ENCODE measurements at regions not wholly inside any gene's neighbourhood (a gene's known extent, or its start where the extent isn't known, plus 50 kb on each side); places are given as distances from the start of the nearest gene placed in this dataset.

- DNase-seq (ENCODE audit: low read depth, low spot score): no peak
These were observed 150.0 kb upstream of the LRP1B start for GRCh38 chr2:142280831-142281230.

DNA sequence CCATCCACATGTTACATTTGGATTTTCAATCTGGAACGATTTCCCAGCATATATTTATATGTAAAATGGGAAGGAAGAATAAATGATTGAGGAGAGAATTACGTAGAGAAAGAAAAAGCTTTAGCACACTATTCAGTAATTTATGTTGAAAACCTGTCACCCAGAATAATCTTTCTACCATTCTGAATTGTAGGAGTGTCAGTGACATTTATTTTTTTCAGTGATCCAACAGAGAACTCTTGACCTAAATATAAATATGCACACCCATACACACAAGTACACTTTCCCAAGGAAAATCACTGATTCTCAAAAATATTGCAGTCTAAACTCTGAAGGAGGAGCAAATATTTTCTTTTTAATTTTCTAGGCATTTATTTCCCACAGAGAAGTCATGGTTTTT lies 140.2 kb upstream of the LRP1B start:
- DNase-seq (ENCODE audit: low read depth, low spot score): no peak

DNA sequence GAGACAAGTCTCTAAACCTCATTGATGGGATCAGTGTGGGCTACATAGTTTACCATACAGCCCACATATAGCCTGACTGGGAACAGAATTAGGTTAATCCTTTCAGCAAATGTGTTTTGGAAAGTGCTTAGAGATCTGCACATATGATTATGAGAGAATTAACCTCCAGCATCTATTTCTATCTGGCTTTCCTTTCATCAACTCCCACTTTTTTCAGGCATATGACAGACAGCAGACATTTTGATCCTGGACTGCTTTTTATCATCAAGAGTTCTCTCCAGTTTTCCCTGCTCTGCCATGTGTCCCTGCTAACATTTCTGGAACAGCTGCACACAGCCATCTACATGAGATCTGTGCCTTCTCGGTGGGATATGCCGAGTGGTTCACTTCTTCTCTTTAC lies 139.5 kb upstream of the LRP1B start:
- DNase-seq (ENCODE audit: low read depth, low spot score): no peak

- no peak for DNase-seq (ENCODE audit: low read depth, low spot score)
These were observed 128.5 kb upstream of the LRP1B start for GRCh38 chr2:142259356-142259755.

- no peak for DNase-seq (ENCODE audit: low read depth, low spot score)
These were observed 123.2 kb upstream of the LRP1B start for GRCh38 chr2:142254031-142254430.

DNA sequence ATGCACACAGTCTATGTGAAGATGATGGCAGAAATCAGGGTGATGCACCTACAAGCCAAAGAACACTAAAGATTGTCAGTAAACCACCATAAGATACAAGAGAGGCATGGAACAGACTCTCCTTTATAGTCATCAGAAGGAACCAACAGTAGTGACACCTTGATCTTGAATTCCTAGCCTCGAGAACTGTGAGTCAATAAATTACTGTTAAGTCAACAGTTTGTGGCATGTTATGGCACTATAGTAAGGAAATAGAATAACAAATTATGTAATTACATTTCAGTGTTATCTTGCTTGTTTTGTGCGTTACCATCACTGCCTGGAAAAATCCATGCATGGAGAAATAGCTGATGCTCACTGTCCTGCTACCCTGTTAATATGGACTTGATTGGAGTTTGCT lies 110.2 kb upstream of the LRP1B start:
- DNase-seq (ENCODE audit: low read depth, low spot score): no peak

GRCh38 chr2:142236181-142236580 lies 105.4 kb upstream of the LRP1B start:
- DNase-seq (ENCODE audit: low read depth, low spot score): no peak

- DNase-seq (ENCODE audit: low read depth, low spot score): no peak
These were observed 103.9 kb upstream of the LRP1B start for GRCh38 chr2:142234741-142235140.

GRCh38 chr2:142223309-142223708 lies 92.5 kb upstream of the LRP1B start:
- no peak for DNase-seq (ENCODE audit: low read depth, low spot score)

DNA sequence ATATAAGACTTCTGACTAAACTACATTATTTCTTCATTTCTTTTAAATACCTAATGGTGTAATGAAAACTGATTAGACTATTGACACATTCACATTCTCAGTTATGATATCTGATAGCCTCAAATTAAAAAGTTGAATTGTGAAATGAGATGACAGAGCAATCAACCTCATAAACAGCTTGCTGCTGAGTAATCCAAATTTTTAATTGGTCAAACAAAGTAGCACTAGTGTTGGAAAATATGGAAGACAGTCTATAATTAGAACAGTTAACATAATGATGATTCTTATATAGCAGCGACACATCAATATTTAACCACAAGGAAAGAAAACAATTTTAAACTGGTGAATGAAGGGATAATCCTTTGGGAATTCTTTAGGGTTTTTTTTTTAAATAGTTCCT lies 91.9 kb upstream of the LRP1B start:
- DNase-seq (ENCODE audit: low read depth, low spot score): no peak

DNA sequence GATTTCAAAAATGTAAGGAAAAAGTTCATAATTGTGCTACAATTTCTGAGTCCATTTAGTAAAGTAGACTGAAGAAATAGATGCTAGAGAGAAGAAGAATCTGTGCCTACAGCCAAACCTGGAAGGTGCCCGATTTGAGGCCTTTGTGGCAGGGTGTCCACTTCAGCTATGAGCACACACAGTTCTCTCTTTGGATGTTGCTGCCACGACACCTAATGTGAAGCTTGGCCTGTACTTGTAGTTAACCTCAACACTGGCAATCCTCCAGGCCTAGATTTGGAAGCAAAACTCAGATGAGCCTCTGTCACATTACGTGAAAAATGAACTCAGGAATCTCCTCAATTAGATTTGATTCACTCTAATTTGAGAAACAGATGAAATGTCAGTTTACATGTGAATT lies 90.1 kb upstream of the LRP1B start:
- no peak for DNase-seq (ENCODE audit: low read depth, low spot score)

GRCh38 chr2:142220239-142220638 lies 89.4 kb upstream of the LRP1B start:
- no peak for DNase-seq (ENCODE audit: low read depth, low spot score)

DNA sequence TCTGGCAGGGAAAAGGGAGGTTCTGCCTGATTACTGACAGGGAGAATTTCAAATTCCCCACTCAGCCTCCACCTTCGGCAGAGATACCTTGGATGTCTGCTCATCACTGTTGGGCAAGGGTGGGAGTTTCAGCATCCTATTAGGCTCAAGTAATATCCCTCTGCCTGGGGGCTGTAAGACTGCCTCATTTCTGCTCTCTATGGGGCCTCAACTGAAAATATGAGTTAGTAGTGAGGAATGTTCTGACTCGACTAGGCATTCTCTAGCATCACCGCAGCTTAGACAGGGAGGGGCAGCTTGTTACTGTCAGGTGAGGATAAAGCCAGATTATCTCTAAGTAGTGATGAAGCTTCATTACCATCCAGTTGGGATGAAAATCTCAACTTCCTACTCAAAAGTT lies 87.7 kb upstream of the LRP1B start:
- no peak for DNase-seq (ENCODE audit: low read depth, low spot score)

DNA sequence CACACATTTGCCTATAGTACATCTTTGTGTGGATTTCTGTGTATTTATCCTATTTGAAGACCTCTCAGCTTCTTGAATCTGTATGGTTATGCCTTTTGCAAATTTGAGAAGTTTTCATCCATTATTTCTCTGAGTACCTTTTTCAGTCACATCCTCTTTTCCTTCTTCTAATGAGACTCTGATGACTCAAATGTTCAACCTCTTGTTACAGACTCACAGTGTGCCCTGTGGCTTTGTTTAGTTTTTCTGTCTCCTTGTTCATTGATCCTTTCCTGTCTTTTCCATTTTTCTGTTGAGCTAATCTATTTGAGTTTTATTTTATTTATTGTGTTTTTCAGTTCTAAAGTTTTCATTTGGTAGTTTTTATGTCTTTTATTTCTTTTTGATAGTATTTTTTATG lies 87.0 kb upstream of the LRP1B start:
- no peak for DNase-seq (ENCODE audit: low read depth, low spot score)

GRCh38 chr2:142200062-142200461 lies 69.2 kb upstream of the LRP1B start:
- no peak for DNase-seq (ENCODE audit: low read depth, low spot score)

DNA sequence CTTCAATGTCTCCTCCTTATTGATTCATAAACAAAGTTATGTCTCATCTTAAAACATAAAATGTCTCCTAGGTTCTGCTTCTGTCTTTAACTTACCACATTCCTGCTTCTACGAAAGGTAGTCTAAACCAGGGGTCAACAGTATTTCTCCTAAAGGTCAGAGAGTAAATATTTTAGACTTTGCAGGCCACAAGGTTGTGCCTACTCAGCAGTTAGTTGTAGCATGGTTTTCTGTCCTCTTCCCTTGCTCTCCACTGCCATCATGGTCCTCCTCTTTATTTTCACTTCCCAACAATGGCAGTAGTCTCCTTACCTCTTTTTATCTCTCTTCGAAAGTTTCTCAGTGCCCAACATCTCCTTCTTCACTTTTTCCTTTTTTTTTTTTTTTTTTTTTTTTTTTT lies 68.3 kb upstream of the LRP1B start:
- DNase-seq (ENCODE audit: low read depth, low spot score): no peak

DNA sequence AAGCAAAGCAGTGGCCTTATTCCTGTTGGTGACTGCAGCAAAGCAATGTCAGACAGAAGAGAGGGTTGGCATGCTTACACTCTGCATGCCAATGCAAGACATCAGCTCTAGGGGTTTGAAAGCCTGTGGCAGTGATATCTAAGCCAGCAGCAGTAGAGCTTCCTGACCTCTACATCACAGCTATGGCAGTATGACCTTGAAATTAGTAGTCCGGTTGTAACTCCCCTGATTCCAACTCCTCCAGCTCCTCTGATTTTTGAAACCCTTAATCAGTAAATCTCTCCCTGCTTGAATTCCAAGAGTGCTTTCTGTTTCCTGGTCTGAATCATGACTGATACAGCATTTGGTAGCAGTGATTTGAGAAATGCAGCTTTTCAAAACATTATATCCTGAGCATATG lies 60.0 kb upstream of the LRP1B start:
- no peak for DNase-seq (ENCODE audit: low read depth, low spot score)

DNA sequence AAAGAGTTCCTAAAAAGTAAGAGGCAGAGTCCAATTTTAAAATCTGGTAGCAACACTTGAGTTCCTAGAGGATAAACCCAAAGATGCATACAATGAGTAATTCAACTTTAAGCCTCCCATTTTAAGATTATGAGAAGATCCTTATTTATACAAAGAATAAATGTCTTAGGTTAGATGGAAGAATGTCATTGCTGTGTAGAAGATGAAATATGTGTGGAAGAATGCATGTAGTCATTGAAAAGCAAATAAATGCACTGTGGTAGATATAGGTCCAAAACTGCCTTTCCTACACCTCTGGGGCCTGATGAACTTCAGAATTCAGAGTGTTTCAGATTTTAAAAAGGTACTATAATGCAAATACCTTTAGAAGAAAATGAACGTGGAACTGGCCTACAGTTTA lies 58.7 kb upstream of the LRP1B start:
- DNase-seq (ENCODE audit: low read depth, low spot score): no peak

DNA sequence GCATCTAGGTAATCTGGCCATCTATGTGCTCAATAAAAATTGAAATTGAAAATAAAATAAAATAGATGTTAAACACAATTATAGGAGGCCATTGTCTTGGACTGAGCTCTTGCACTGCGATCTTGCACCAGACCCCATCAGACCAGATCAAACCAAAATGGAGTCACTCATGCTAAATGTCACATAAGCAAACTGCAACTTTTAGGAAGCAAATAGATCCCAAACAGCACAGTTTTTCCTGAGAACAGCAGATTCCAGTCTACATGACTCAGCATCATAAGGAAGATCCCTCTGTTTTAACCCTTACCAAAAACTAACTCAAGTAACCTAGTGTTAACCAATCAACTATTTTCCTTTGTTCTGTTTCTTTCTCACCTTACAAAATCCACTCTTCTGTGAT lies 57.7 kb upstream of the LRP1B start:
- DNase-seq (ENCODE audit: low read depth, low spot score): no peak

GRCh38 chr2:142180820-142181533 lies 50.2 kb upstream of the LRP1B start:
- DNase-seq (ENCODE audit: low read depth, low spot score): no peak
